ENCODE measurements at regions not wholly inside any gene's neighbourhood (a gene's known extent, or its start where the extent isn't known, plus 50 kb on each side); places are given as distances from the start of the nearest gene placed in this dataset.

GRCh38 chr10:131749767-131750142 is 151.1 kb upstream of the PPP2R2D start:
- no peak for TF ChIP-seq CTCF (IDR thresholded peaks at IDR 0.05)
- TF ChIP-seq POLR2AphosphoS5 (IDR thresholded peaks at IDR 0.05) = no peak
- TF ChIP-seq POLR2A (IDR thresholded peaks at IDR 0.05; ENCODE audit: low read depth) = no peak
- TF ChIP-seq EP300 (IDR thresholded peaks at IDR 0.05) = no peak
